Neural cell (in vitro differentiated cells): ENCODE measurements at regions not wholly inside any gene's neighbourhood (a gene's known extent, or its start where the extent isn't known, plus 50 kb on each side); places are given as distances from the start of the nearest gene placed in this dataset.

Source experiments
- H2AFZ ChIP-seq: fragments of 200-600, 300-800 bp; sonication (generic), shearing (Covaris generic); 2 replicates; pipeline ENCODE4 v1.6.0; 2014; ENCODE audit warnings: low read depth, mild to moderate bottlenecking, antibody characterized with exemption, low read length, moderate library complexity
- H3F3A ChIP-seq: fragments of 200-600 bp; shearing (Covaris generic); 2 replicates; pipeline ENCODE4 v1.6.1; 2016; ENCODE audit warnings: mild to moderate bottlenecking, moderate library complexity, mixed read lengths, antibody characterized with exemption, low read length; ENCODE audit not compliant: insufficient read depth, poor library complexity, severe bottlenecking
- H3K27ac ChIP-seq: fragments of 200-600, 300-800 bp; sonication (generic), shearing (Covaris generic); 2 replicates; pipeline ENCODE4 v1.5.1; 2014; ENCODE audit warnings: mild to moderate bottlenecking, low read length, moderate library complexity
- H3K27me3 ChIP-seq: fragments of 300-800, 200-600 bp; sonication (generic), shearing (Covaris generic); 2 replicates; pipeline ENCODE4 v1.6.0; 2014; ENCODE audit warnings: mild to moderate bottlenecking, low read depth, low read length, moderate library complexity; ENCODE audit not compliant: insufficient read depth
- H3K36me3 ChIP-seq: fragments of 300-800, 200-600 bp; sonication (generic), shearing (Covaris generic); 2 replicates; pipeline ENCODE4 v1.5.1; 2014; ENCODE audit warnings: mild to moderate bottlenecking, antibody characterized with exemption, low read length, moderate library complexity; ENCODE audit not compliant: insufficient read depth
- H3K4me2 ChIP-seq: fragments of 300-800, 200-600 bp; sonication (generic), shearing (Covaris generic); 2 replicates; pipeline ENCODE4 v1.6.0; 2014; ENCODE audit warnings: mild to moderate bottlenecking, low read length
- H3K4me3 ChIP-seq: fragments of 300-800, 200-600 bp; sonication (generic), shearing (Covaris generic); 2 replicates; pipeline ENCODE4 v1.5.1; 2014; ENCODE audit warnings: mild to moderate bottlenecking, low read length, moderate library complexity
- H3K79me2 ChIP-seq: fragments of 200-600 bp; shearing (Covaris generic); replicated peaks from 2 replicates; pipeline ENCODE4 v1.6.0; 2014; ENCODE audit warnings: mild to moderate bottlenecking, low read length, moderate library complexity; ENCODE audit not compliant: insufficient read depth
- H3K9ac ChIP-seq: fragments of 300-800, 200-600 bp; sonication (generic), shearing (Covaris generic); 2 replicates; pipeline ENCODE4 v1.6.1; 2016; ENCODE audit warnings: mild to moderate bottlenecking, low read length, mixed read lengths
- H3K9me2 ChIP-seq: fragments of 200-600 bp; shearing (Covaris generic); 2 replicates; pipeline ENCODE4 v1.6.1; 2016; ENCODE audit warnings: mild to moderate bottlenecking, low read length, mixed read lengths; ENCODE audit not compliant: insufficient read depth
- H3K9me3 ChIP-seq: fragments of 200-600, 300-800 bp; sonication (generic), shearing (Covaris generic); 2 replicates; pipeline ENCODE4 v1.6.1; 2016; ENCODE audit warnings: mild to moderate bottlenecking, mixed run types, low read length, moderate library complexity, mixed read lengths
- H4K20me1 ChIP-seq: fragments of 200-600 bp; shearing (Covaris generic); 2 replicates; pipeline ENCODE4 v1.6.1; 2016; ENCODE audit warnings: mild to moderate bottlenecking, mixed run types; ENCODE audit not compliant: insufficient read depth
- CTCF ChIP-seq: fragments of 450-650 bp; IDR thresholded peaks from 2 replicates; pipeline ENCODE4 v1.5.1; 2014; ENCODE audit warnings: antibody characterized with exemption, mild to moderate bottlenecking, moderate library complexity; ENCODE audit not compliant: poor library complexity, severe bottlenecking
- EP300 ChIP-seq: fragments of 450-650 bp; conservative IDR thresholded peaks from 2 replicates; pipeline ENCODE4 v1.6.1; 2014; ENCODE audit warnings: antibody characterized with exemption, mild to moderate bottlenecking, moderate library complexity; ENCODE audit not compliant: poor library complexity, severe bottlenecking
- EZH2 ChIP-seq: fragments of 200-600, 300-800 bp; shearing (Covaris generic), sonication (generic); IDR thresholded peaks from 2 replicates; pipeline ENCODE4 v1.6.1; 2014; ENCODE audit warnings: antibody characterized with exemption, low read length, borderline replicate concordance, mild to moderate bottlenecking; ENCODE audit not compliant: insufficient read depth, poor library complexity, severe bottlenecking
- MXI1 ChIP-seq: fragments of 450-650 bp; conservative IDR thresholded peaks from 2 replicates; pipeline ENCODE4 v1.6.1; 2014; ENCODE audit warnings: antibody characterized with exemption, mild to moderate bottlenecking; ENCODE audit not compliant: poor library complexity, severe bottlenecking
- POLR2AphosphoS5 ChIP-seq: IDR thresholded peaks from 2 replicates; pipeline ENCODE4 v1.6.1; 2012
- RAD21 ChIP-seq: fragments of 450-650 bp; conservative IDR thresholded peaks from 2 replicates; pipeline ENCODE4 v1.6.1; 2014; ENCODE audit warnings: antibody characterized with exemption, mild to moderate bottlenecking, moderate library complexity
- REST ChIP-seq: IDR thresholded peaks from 2 replicates; pipeline ENCODE4 v1.6.1; 2012; ENCODE audit warnings: borderline replicate concordance
- SMC3 ChIP-seq: fragments of 450-650 bp; conservative IDR thresholded peaks from 2 replicates; pipeline ENCODE4 v1.6.1; 2014; ENCODE audit warnings: antibody characterized with exemption, mild to moderate bottlenecking, moderate library complexity; ENCODE audit not compliant: poor library complexity
- TAF1 ChIP-seq: IDR thresholded peaks from 2 replicates; pipeline ENCODE4 v1.6.1; 2012; ENCODE audit warnings: low read depth

- no peak overlapping the region for H3K9ac ChIP-seq
- H3K79me2 ChIP-seq = no peaks in the 10 kb centered on the region
- H3K27me3 ChIP-seq = no peaks in the 10 kb centered on the region
- no peaks in the 10 kb centered on the region for H4K20me1 ChIP-seq
- H3K36me3 ChIP-seq = no peaks in the 10 kb centered on the region
- H2AFZ ChIP-seq = no peak overlapping the region
- no peaks in the 10 kb centered on the region for H3K9me3 ChIP-seq
- H3K4me2 ChIP-seq = no peak overlapping the region
- TF ChIP-seq CTCF (no peak), TAF1 (no peak), RAD21 (no peak), POLR2AphosphoS5 (no peak)
- H3K9me2 ChIP-seq = no peaks in the 10 kb centered on the region
- H3F3A ChIP-seq = no peaks in the 10 kb centered on the region
- H3K4me3 ChIP-seq = no peak overlapping the region
- no peak overlapping the region for H3K27ac ChIP-seq
Measured at GRCh38 chr4:128350449-128351045, 62.9 kb upstream of the PGRMC2 start.

- Histone ChIP-seq H3K27ac (no peak overlapping the region), H3K4me3 (no peak overlapping the region), H3F3A (no peaks in the 10 kb centered on the region), H4K20me1 (no peaks in the 10 kb centered on the region), H3K9ac (no peak overlapping the region), H3K27me3 (no peaks in the 10 kb centered on the region), H3K4me2 (no peak overlapping the region), H3K79me2 (no peaks in the 10 kb centered on the region), H3K36me3 (no peaks in the 10 kb centered on the region), H3K9me2 (no peaks in the 10 kb centered on the region), H2AFZ (no peak overlapping the region), H3K9me3 (no peaks in the 10 kb centered on the region)
- no peak for TF ChIP-seq MXI1
Measured at GRCh38 chr4:128349921-128350320, 62.3 kb upstream of the PGRMC2 start.

GRCh38 chr4:128347930-128348660 lies 60.5 kb upstream of the PGRMC2 start:
- Histone ChIP-seq H4K20me1 (no peaks in the 10 kb centered on the region), H3F3A (no peaks in the 10 kb centered on the region), H3K9ac (no peak overlapping the region), H3K9me3 (no peaks in the 10 kb centered on the region), H3K27me3 (no peaks in the 10 kb centered on the region), H2AFZ (no peak overlapping the region), H3K27ac (no peak overlapping the region), H3K4me3 (no peak overlapping the region), H3K9me2 (no peaks in the 10 kb centered on the region), H3K36me3 (no peaks in the 10 kb centered on the region), H3K79me2 (no peaks in the 10 kb centered on the region), H3K4me2 (no peak overlapping the region)
- TF ChIP-seq CTCF (no peak), TAF1 (no peak), POLR2AphosphoS5 (no peak), MXI1 (no peak), REST (no peak), EP300 (no peak), RAD21 (no peak), SMC3 (no peak), EZH2 (no peak)
